SK-N-SH (cell line): ENCODE measurements at regions not wholly inside any gene's neighbourhood (a gene's known extent, or its start where the extent isn't known, plus 50 kb on each side); places are given as distances from the start of the nearest gene placed in this dataset.

Experiments
- CTCF ChIA-PET: fragments of 300-600, 350-600 bp; formaldehyde crosslinking; extraction: SDS; loops from one replicate; lab custom pipeline; 2021; lab: Yijun Ruan, JAX
- POLR2A ChIA-PET: fragments of 350-600 bp; sonication (Branson Sonifier 250); formaldehyde crosslinking; extraction: SDS; loops from one replicate; lab custom pipeline; 2020; ENCODE audit warnings: antibody characterized with exemption, inconsistent platforms; lab: Yijun Ruan, JAX
- DNase-seq: peaks from one replicate; pipeline ENCODE4 v3.0.0; 2012
- H2AFZ ChIP-seq: fragments of 200-600 bp; sonication (generic); 2 replicates; pipeline ENCODE4 v1.8.1; 2016; ENCODE audit warnings: antibody characterized with exemption, mild to moderate bottlenecking, low read depth
- H3F3A ChIP-seq: fragments of 200-600 bp; sonication (generic); replicated peaks from 2 replicates; pipeline ENCODE3; 2016; ENCODE audit warnings: antibody characterized with exemption, mild to moderate bottlenecking; ENCODE audit not compliant: insufficient read depth
- H3K27ac ChIP-seq, 2 experiments: fragments of 200-500 bp in 1 of 2; fragments of 200-600 bp in 1 of 2; sonication (Bioruptor generic) in 1 of 2; sonication (generic), shearing (Covaris generic) in 1 of 2; 2 replicates each; pipeline versions ENCODE4 v1.5.1 to v1.6.1; 2014 to 2016; ENCODE audit warnings: low read depth in 2 of 2, inconsistent platforms in 1 of 2, low read length in 1 of 2, mild to moderate bottlenecking in 1 of 2, mixed read lengths in 1 of 2
- H3K27me3 ChIP-seq: fragments of 200-600 bp; sonication (generic), shearing (Covaris generic); 2 replicates; pipeline ENCODE4 v1.6.1; 2016; ENCODE audit warnings: mixed run types; ENCODE audit not compliant: insufficient read depth
- H3K36me3 ChIP-seq, 2 experiments: fragments of 200-500 bp in 1 of 2; fragments of 200-600 bp in 1 of 2; sonication (Bioruptor generic) in 1 of 2; sonication (generic) in 1 of 2; replicated peaks in 1 of 2; 2 replicates each; pipeline versions ENCODE3 to v1.5.1; 2014 to 2016; ENCODE audit warnings: low read length in 1 of 2, mild to moderate bottlenecking in 1 of 2; ENCODE audit not compliant: insufficient read depth in 2 of 2, control insufficient read depth in 1 of 2
- H3K4me1 ChIP-seq, 2 experiments: fragments of 200-500 bp in 1 of 2; fragments of 200-600 bp in 1 of 2; sonication (Bioruptor generic) in 1 of 2; sonication (generic), shearing (Covaris generic) in 1 of 2; 2 replicates each; pipeline versions ENCODE4 v1.5.1 to v1.6.1; 2014 to 2016; ENCODE audit warnings: low read depth in 1 of 2, low read length in 1 of 2, mixed run types in 1 of 2; ENCODE audit not compliant: insufficient read depth in 2 of 2, control insufficient read depth in 1 of 2
- H3K4me2 ChIP-seq: fragments of 200-600 bp; sonication (generic), shearing (Covaris generic); 2 replicates; pipeline ENCODE4 v1.6.1; 2017; ENCODE audit warnings: mixed run types
- H3K4me3 ChIP-seq, 2 experiments: fragments of 200-500 bp in 1 of 2; fragments of 200-600 bp in 1 of 2; sonication (Bioruptor generic) in 1 of 2; sonication (generic), shearing (Covaris generic) in 1 of 2; 2 replicates each; pipeline versions ENCODE4 v1.5.1 to v1.8.1; 2014 to 2016; ENCODE audit warnings: low read depth in 2 of 2, inconsistent platforms in 1 of 2, low read length in 1 of 2, mild to moderate bottlenecking in 1 of 2, mixed read lengths in 1 of 2, moderate library complexity in 1 of 2
- H3K79me2 ChIP-seq: fragments of 200-600 bp; sonication (generic); 2 replicates; pipeline ENCODE4 v1.8.1; 2017; ENCODE audit warnings: mild to moderate bottlenecking; ENCODE audit not compliant: insufficient read depth
- H3K9ac ChIP-seq: fragments of 200-600 bp; sonication (generic); 2 replicates; pipeline ENCODE4 v1.6.1; 2017; ENCODE audit warnings: mixed run types
- H3K9me2 ChIP-seq: fragments of 200-600 bp; sonication (generic); 2 replicates; pipeline ENCODE4 v1.6.1; 2017; ENCODE audit warnings: mixed run types
- H3K9me3 ChIP-seq: fragments of 200-600 bp; sonication (generic); 2 replicates; pipeline ENCODE4 v1.6.1; 2017; ENCODE audit warnings: mixed run types, mild to moderate bottlenecking, moderate library complexity
- H4K20me1 ChIP-seq: fragments of 200-600 bp; sonication (generic); 2 replicates; pipeline ENCODE4 v1.6.1; 2017; ENCODE audit warnings: mild to moderate bottlenecking, mixed run types; ENCODE audit not compliant: insufficient read depth
- CTCF ChIP-seq: fragments of 200-600 bp; sonication (generic); IDR thresholded peaks from 2 replicates; pipeline ENCODE4 v1.6.1; 2017; ENCODE audit warnings: antibody characterized with exemption, mild to moderate bottlenecking, moderate library complexity
- ELF1 ChIP-seq: IDR thresholded peaks from 2 replicates; pipeline ENCODE4 v1.4.0; 2012
- EP300 ChIP-seq, 2 experiments: IDR thresholded peaks; 2 replicates each; pipeline versions ENCODE4 v1.4.0 to v1.6.1; 2012; ENCODE audit warnings: borderline replicate concordance in 1 of 2, low read depth in 1 of 2, low read length in 1 of 2
- EZH2phosphoT487 ChIP-seq: fragments of 200-600 bp; sonication (generic); IDR thresholded peaks from 2 replicates; pipeline ENCODE4 v1.6.1; 2017; ENCODE audit warnings: low read depth, mixed run types, mild to moderate bottlenecking, antibody characterized with exemption, moderate library complexity, borderline replicate concordance
- FOSL2 ChIP-seq: IDR thresholded peaks from 2 replicates; pipeline ENCODE4 v1.4.0; 2012; ENCODE audit warnings: low read depth, mild to moderate bottlenecking, moderate library complexity, borderline replicate concordance
- FOXJ3 ChIP-seq: sonication (generic); formaldehyde crosslinking; IDR thresholded peaks from 2 replicates; pipeline ENCODE4 v1.5.1; 2020; ENCODE audit warnings: mild to moderate bottlenecking, missing genetic modification reagents
- GATA2 ChIP-seq: sonication (generic); formaldehyde crosslinking; IDR thresholded peaks from 2 replicates; pipeline ENCODE4 v1.5.0; 2020; ENCODE audit warnings: mild to moderate bottlenecking, missing genetic modification reagents
- JUND ChIP-seq: IDR thresholded peaks from 2 replicates; pipeline ENCODE4 v1.4.0; 2012
- MAX ChIP-seq: IDR thresholded peaks from 2 replicates; pipeline ENCODE4 v1.4.0; 2012; ENCODE audit warnings: low read depth
- NRF1 ChIP-seq: IDR thresholded peaks from 2 replicates; pipeline ENCODE4 v1.6.1; 2012; ENCODE audit warnings: low read depth, mild to moderate bottlenecking, low read length
- RFX5 ChIP-seq: IDR thresholded peaks from 2 replicates; pipeline ENCODE4 v1.6.1; 2012; ENCODE audit warnings: mild to moderate bottlenecking, improper control_type of control experiment, low read length
- SMC3 ChIP-seq: IDR thresholded peaks from 2 replicates; pipeline ENCODE4 v1.6.1; 2012; ENCODE audit warnings: low read depth, low read length, improper control_type of control experiment
- TAF1 ChIP-seq: IDR thresholded peaks from 2 replicates; pipeline ENCODE4 v1.6.1; 2012; ENCODE audit warnings: low read depth, mild to moderate bottlenecking, low read length, moderate library complexity, borderline replicate concordance
- WGBS: methylation state at CpG from one replicate; pipeline ENCODE4 v1.1.6; 2017; ENCODE audit warnings: low lambda C conversion rate; 5-methylcytosine and 5-hydroxymethylcytosine counted together
- TF ChIP-seq, protein P1 (sequence below): fragments of 150-350 bp; IDR thresholded peaks from 2 replicates; pipeline ENCODE4 v1.6.1; 2016; ENCODE audit warnings: mild to moderate bottlenecking, low read depth, low read length
- TF ChIP-seq, protein P2 (sequence below): IDR thresholded peaks from 2 replicates; pipeline ENCODE4; 2012
- TF ChIP-seq, protein P3 (sequence below): fragments of 150-350 bp; IDR thresholded peaks from 2 replicates; pipeline ENCODE4 v1.6.1; 2017; ENCODE audit warnings: antibody characterized with exemption, low read length, low read depth, borderline replicate concordance

GRCh38 chr12:25859976-25860375 lies 98.5 kb upstream of the RASSF8 start:
- no peak overlapping the region for H3K27ac ChIP-seq
- TF ChIP-seq NRF1 (no peak), FOXJ3 (CRISPR knock-in tag) (no peak), ELF1 (no peak), EP300 (IDR thresholded peaks at IDR 0.05; ENCODE audit: borderline replicate concordance in 1 of 2, low read depth in 1 of 2, low read length in 1 of 2) (no peak), GATA2 (CRISPR knock-in tag) (no peak), EZH2phosphoT487 (no peak), FOSL2 (no peak), SMC3 (no peak), CTCF (no peak), RFX5 (no peak), TAF1 (no peak), MAX (no peak), JUND (no peak)
- TF ChIP-seq, protein P1, sequence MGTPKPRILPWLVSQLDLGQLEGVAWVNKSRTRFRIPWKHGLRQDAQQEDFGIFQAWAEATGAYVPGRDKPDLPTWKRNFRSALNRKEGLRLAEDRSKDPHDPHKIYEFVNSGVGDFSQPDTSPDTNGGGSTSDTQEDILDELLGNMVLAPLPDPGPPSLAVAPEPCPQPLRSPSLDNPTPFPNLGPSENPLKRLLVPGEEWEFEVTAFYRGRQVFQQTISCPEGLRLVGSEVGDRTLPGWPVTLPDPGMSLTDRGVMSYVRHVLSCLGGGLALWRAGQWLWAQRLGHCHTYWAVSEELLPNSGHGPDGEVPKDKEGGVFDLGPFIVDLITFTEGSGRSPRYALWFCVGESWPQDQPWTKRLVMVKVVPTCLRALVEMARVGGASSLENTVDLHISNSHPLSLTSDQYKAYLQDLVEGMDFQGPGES, result no peak
- TF ChIP-seq, protein P2, sequence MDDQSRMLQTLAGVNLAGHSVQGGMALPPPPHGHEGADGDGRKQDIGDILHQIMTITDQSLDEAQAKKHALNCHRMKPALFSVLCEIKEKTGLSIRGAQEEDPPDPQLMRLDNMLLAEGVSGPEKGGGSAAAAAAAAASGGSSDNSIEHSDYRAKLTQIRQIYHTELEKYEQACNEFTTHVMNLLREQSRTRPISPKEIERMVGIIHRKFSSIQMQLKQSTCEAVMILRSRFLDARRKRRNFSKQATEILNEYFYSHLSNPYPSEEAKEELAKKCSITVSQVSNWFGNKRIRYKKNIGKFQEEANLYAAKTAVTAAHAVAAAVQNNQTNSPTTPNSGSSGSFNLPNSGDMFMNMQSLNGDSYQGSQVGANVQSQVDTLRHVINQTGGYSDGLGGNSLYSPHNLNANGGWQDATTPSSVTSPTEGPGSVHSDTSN, result no peak
- TF ChIP-seq, protein P3, sequence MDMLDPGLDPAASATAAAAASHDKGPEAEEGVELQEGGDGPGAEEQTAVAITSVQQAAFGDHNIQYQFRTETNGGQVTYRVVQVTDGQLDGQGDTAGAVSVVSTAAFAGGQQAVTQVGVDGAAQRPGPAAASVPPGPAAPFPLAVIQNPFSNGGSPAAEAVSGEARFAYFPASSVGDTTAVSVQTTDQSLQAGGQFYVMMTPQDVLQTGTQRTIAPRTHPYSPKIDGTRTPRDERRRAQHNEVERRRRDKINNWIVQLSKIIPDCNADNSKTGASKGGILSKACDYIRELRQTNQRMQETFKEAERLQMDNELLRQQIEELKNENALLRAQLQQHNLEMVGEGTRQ, result no peak
- H3K79me2 ChIP-seq, result no peaks in the 10 kb centered on the region
- H3K4me3 ChIP-seq, result no peak overlapping the region
- H3F3A ChIP-seq, result no peaks in the 10 kb centered on the region
- H3K9me3 ChIP-seq, result no peaks in the 10 kb centered on the region
- peaks cover 0 to 5% of the 10 kb centered on the region in 2 experiments; a peak in 2 of 4 replicates for H3K4me1 ChIP-seq
- H3K9ac ChIP-seq, result no peak overlapping the region
- no peaks in the 10 kb centered on the region for H3K36me3 ChIP-seq
- POLR2A ChIA-PET, result no interaction called here
- H3K27me3 ChIP-seq, result no peaks in the 10 kb centered on the region
- CTCF ChIA-PET, result interaction anchor here (1.3 kb wide), 1 partner anchor 9 kb away, joined by 4 read pairs; no protein-coding TSS in a partner anchor
- WGBS, result 83% methylated on average over 7 of the region's 7 CpGs
- no peaks in the 10 kb centered on the region for H3K9me2 ChIP-seq
- DNase-seq, result no peak
- H3K4me2 ChIP-seq, result no peak overlapping the region
- no peaks in the 10 kb centered on the region for H4K20me1 ChIP-seq
- no peak overlapping the region for H2AFZ ChIP-seq
